BLaER1 treated with 17β-estradiol and CSF1 and Interleukin-3, amounts not matched to agents 10 nM and 100 nM (cell line): ENCODE measurements at regions not wholly inside any gene's neighbourhood (a gene's known extent, or its start where the extent isn't known, plus 50 kb on each side); places are given as distances from the start of the nearest gene placed in this dataset.
"Not testable (repeated sequence)": the region's sequence is repeated elsewhere in the genome, so short reads cannot be mapped to it uniquely, and the experiment has no call there.

ENCODE experiments used
- H3K27ac ChIP-seq, 11 experiments: shearing (Covaris generic); formaldehyde crosslinking; 2 replicates each; pipeline ENCODE4 v1.8.1; 2022
- H3K27me3 ChIP-seq, 11 experiments: shearing (Covaris generic); formaldehyde crosslinking; 2 replicates each; pipeline ENCODE4 v1.8.1; 2022
- H3K36me3 ChIP-seq, 11 experiments: shearing (Covaris generic); formaldehyde crosslinking; 2 replicates each; pipeline ENCODE4 v1.8.1; 2022
- H3K4me1 ChIP-seq, 10 experiments: shearing (Covaris generic); formaldehyde crosslinking; 2 replicates each; pipeline ENCODE4 v1.8.1; 2022
- H3K4me2 ChIP-seq, 11 experiments: shearing (Covaris generic); formaldehyde crosslinking; 2 replicates each; pipeline ENCODE4 v1.8.1; 2022
- H3K4me3 ChIP-seq, 10 experiments: shearing (Covaris generic); formaldehyde crosslinking; 2 replicates each; pipeline ENCODE4 v1.8.1; 2022
- H3K9ac ChIP-seq, 11 experiments: shearing (Covaris generic); formaldehyde crosslinking; 2 replicates each; pipeline ENCODE4 v1.8.1; 2022
- H3K9me3 ChIP-seq, 11 experiments: shearing (Covaris generic); formaldehyde crosslinking; replicated peaks in 1 of 11; 2 replicates each; pipeline ENCODE4 v1.8.1; 2022
- H4K20me1 ChIP-seq, 11 experiments: shearing (Covaris generic); formaldehyde crosslinking; 2 replicates each; pipeline ENCODE4 v1.8.1; 2022
- Cebpa-rat ChIP-seq, 11 experiments: shearing (Covaris generic); IDR thresholded peaks; 2 replicates each; pipeline ENCODE4 v1.8.1; 2022

DNA sequence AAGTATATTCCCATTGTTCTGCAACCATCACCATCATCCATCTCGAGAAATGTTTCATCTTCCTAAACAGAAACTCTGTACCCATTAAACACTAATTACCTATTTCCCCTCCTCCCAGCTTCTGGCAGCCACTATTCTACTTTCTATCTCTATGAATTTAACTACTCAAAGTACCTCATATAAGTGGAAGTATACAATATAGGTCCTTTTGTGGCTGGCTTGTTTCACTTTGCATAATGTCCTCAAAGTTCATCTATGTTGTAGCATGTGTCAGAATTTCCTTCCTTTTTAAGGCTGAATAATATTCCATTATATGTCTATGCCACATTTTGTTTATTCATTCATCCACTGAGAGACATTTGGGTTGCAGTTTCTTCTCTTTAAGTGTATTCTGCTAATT lies 159.4 kb downstream of the KCNRG start:
- no peak overlapping the region for H3K27ac ChIP-seq
- H4K20me1 ChIP-seq, result no peaks in the 10 kb centered on the region
- H3K27me3 ChIP-seq, result no peaks in the 10 kb centered on the region
- no peaks in the 10 kb centered on the region for H3K36me3 ChIP-seq
- H3K9me3 ChIP-seq, result 0 out of 22 replicates have a peak, but pooled peaks cover 0 to 4% (median 0%) of the 10 kb centered on the region in 11 experiments
- H3K4me3 ChIP-seq, result no peak overlapping the region
- no peak for TF ChIP-seq Cebpa-rat (IDR thresholded peaks at IDR 0.05)
- H3K9ac ChIP-seq, result no peak overlapping the region
- no peak overlapping the region for H3K4me2 ChIP-seq
- H3K4me1 ChIP-seq, result no peaks in the 10 kb centered on the region

- H3K4me1 ChIP-seq, result peaks cover 0 to 4% (median 0%) of the 10 kb centered on the region in 10 experiments; a peak in 1 of 20 replicates
- H3K9ac ChIP-seq, result no peak overlapping the region
- no peaks in the 10 kb centered on the region for H3K27me3 ChIP-seq
- no peaks in the 10 kb centered on the region for H3K36me3 ChIP-seq
- no peak overlapping the region for H3K4me2 ChIP-seq
- no peak overlapping the region for H3K27ac ChIP-seq
- no peak overlapping the region for H3K4me3 ChIP-seq
- no peaks in the 10 kb centered on the region for H3K9me3 ChIP-seq
- no peak for TF ChIP-seq Cebpa-rat (IDR thresholded peaks at IDR 0.05)
- H4K20me1 ChIP-seq, result no peaks in the 10 kb centered on the region
Measured at GRCh38 chr13:50179977-50180376, 164.7 kb downstream of the KCNRG start.

GRCh38 chr13:50185769-50186763 lies 170.8 kb downstream of the KCNRG start:
- not testable (repeated sequence) for H3K36me3 ChIP-seq, H3K9ac ChIP-seq, H3K4me3 ChIP-seq, H3K27me3 ChIP-seq, H3K4me2 ChIP-seq, H4K20me1 ChIP-seq, H3K4me1 ChIP-seq, H3K9me3 ChIP-seq, H3K27ac ChIP-seq

- Histone ChIP-seq H3K36me3 (no peaks in the 10 kb centered on the region), H3K9ac (no peak overlapping the region), H3K4me2 (no peak overlapping the region), H3K27ac (no peak overlapping the region), H3K4me3 (no peak overlapping the region), H3K4me1 (no peaks in the 10 kb centered on the region), H4K20me1 (no peaks in the 10 kb centered on the region), H3K27me3 (no peaks in the 10 kb centered on the region), H3K9me3 (peaks cover 0 to 7% (median 0%) of the 10 kb centered on the region in 11 experiments; a peak in 6 of 22 replicates)
- no peak; a peak in 1 of 22 replicates for TF ChIP-seq Cebpa-rat (IDR thresholded peaks at IDR 0.05)
Measured at GRCh38 chr13:50187352-50188029, 172.2 kb downstream of the KCNRG start.

DNA sequence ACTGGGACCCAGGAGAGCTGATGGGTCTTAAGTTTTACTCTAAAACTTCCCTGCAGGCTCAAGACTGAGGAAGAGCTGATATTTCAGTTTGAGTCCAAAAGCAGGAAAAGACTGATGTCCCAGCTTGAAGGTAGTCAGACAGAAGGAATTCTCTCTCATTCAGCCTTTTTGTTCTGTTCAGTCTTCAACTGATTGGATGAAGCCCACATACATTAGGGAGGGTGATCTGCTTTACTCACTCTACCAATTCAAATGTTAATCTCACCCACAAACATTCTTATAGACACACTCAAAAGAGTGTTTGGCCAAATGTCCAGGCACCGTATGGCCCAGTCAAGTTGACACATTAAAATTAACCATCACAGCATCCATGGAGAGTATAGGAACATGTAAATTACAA lies 173.5 kb downstream of the KCNRG start:
- H3K4me2 ChIP-seq, result no peak overlapping the region
- H3K9me3 ChIP-seq, result peaks cover 0 to 7% (median 0%) of the 10 kb centered on the region in 11 experiments; a peak in 6 of 22 replicates
- no peaks in the 10 kb centered on the region for H3K27me3 ChIP-seq
- H4K20me1 ChIP-seq, result no peaks in the 10 kb centered on the region
- no peak overlapping the region for H3K4me3 ChIP-seq
- no peak overlapping the region for H3K27ac ChIP-seq
- no peak overlapping the region for H3K9ac ChIP-seq
- no peak for TF ChIP-seq Cebpa-rat (IDR thresholded peaks at IDR 0.05)
- no peaks in the 10 kb centered on the region for H3K36me3 ChIP-seq
- H3K4me1 ChIP-seq, result no peaks in the 10 kb centered on the region

GRCh38 chr13:50189450-50189849 lies 174.2 kb downstream of the KCNRG start:
- H4K20me1 ChIP-seq, result no peaks in the 10 kb centered on the region
- H3K4me3 ChIP-seq, result no peak overlapping the region
- no peak overlapping the region for H3K4me2 ChIP-seq
- H3K9ac ChIP-seq, result no peak overlapping the region
- no peak for TF ChIP-seq Cebpa-rat (IDR thresholded peaks at IDR 0.05)
- no peaks in the 10 kb centered on the region for H3K4me1 ChIP-seq
- no peak overlapping the region for H3K27ac ChIP-seq
- peaks cover 0 to 7% (median 0%) of the 10 kb centered on the region in 11 experiments; a peak in 6 of 22 replicates for H3K9me3 ChIP-seq
- no peaks in the 10 kb centered on the region for H3K27me3 ChIP-seq
- H3K36me3 ChIP-seq, result no peaks in the 10 kb centered on the region

GRCh38 chr13:50191004-50191403 lies 175.8 kb downstream of the KCNRG start:
- no peak for TF ChIP-seq Cebpa-rat (IDR thresholded peaks at IDR 0.05)
- Histone ChIP-seq H3K9ac (no peak overlapping the region), H4K20me1 (no peaks in the 10 kb centered on the region), H3K4me1 (no peaks in the 10 kb centered on the region), H3K27me3 (no peaks in the 10 kb centered on the region), H3K27ac (no peak overlapping the region), H3K36me3 (no peaks in the 10 kb centered on the region), H3K9me3 (peaks cover 0 to 7% (median 0%) of the 10 kb centered on the region in 11 experiments; a peak in 6 of 22 replicates), H3K4me2 (no peak overlapping the region), H3K4me3 (no peak overlapping the region)

- no peak for TF ChIP-seq Cebpa-rat (IDR thresholded peaks at IDR 0.05)
- Histone ChIP-seq H3K9me3 (0 out of 22 replicates have a peak, but pooled peaks cover 0 to 7% (median 0%) of the 10 kb centered on the region in 11 experiments), H3K27ac (no peak overlapping the region), H3K36me3 (no peaks in the 10 kb centered on the region), H3K27me3 (no peaks in the 10 kb centered on the region), H4K20me1 (no peaks in the 10 kb centered on the region), H3K4me3 (no peak overlapping the region), H3K4me1 (no peaks in the 10 kb centered on the region), H3K9ac (no peak overlapping the region), H3K4me2 (no peak overlapping the region)
Measured at GRCh38 chr13:50192272-50192813, 177.1 kb downstream of the KCNRG start.

GRCh38 chr13:50195045-50195444 lies 179.8 kb downstream of the KCNRG start:
- no peak overlapping the region for H3K4me2 ChIP-seq
- peaks cover 0 to 15% (median 7%) of the 10 kb centered on the region in 10 experiments; a peak in 10 of 20 replicates for H3K4me1 ChIP-seq
- H3K27ac ChIP-seq, result no peak overlapping the region
- H3K9ac ChIP-seq, result no peak overlapping the region
- no peaks in the 10 kb centered on the region for H4K20me1 ChIP-seq
- H3K9me3 ChIP-seq, result peaks cover 0 to 31% (median 5%) of the 10 kb centered on the region in 11 experiments; a peak in 6 of 22 replicates
- no peaks in the 10 kb centered on the region for H3K36me3 ChIP-seq
- H3K4me3 ChIP-seq, result no peak overlapping the region
- H3K27me3 ChIP-seq, result no peaks in the 10 kb centered on the region
- no peak for TF ChIP-seq Cebpa-rat (IDR thresholded peaks at IDR 0.05)
